WTC11 (cell line): ENCODE measurements at regions not wholly inside any gene's neighbourhood (a gene's known extent, or its start where the extent isn't known, plus 50 kb on each side); places are given as distances from the start of the nearest gene placed in this dataset.
A peak's percentile ranks its signal among the peaks of the same experiment; 100 is the strongest.

Source experiments
- ATAC-seq: fragments of 200-7000 bp; cut with Tn5 transposase; 2 replicates; pipeline ENCODE4 v1.10.0; 2021; ENCODE audit warnings: mild to moderate bottlenecking, moderate library complexity
- CTCF ChIA-PET: fragments of 300-600 bp; sonication (Branson Sonifier 250); formaldehyde crosslinking; loops from one replicate; lab custom pipeline; 2021; ENCODE audit warnings: antibody characterized with exemption; lab: Charles Lee
- POLR2A ChIA-PET: fragments of 350-600 bp; sonication (Branson Sonifier 250); formaldehyde crosslinking; loops from one replicate; lab custom pipeline; 2021; ENCODE audit warnings: antibody characterized with exemption; lab: Charles Lee
- DNase-seq: peaks from one replicate; pipeline ENCODE4 v3.0.0; 2021; ENCODE audit warnings: low spot score
- H3K27ac Mint-ChIP-seq: 2 replicates; pipeline ENCODE4 v1.8.0; 2021; ENCODE audit warnings: mixed read lengths
- H3K27me3 Mint-ChIP-seq: 2 replicates; pipeline ENCODE4 v1.8.0; 2021; ENCODE audit warnings: low read depth, mild to moderate bottlenecking, moderate library complexity, mixed read lengths
- H3K36me3 Mint-ChIP-seq: 2 replicates; pipeline ENCODE4 v1.8.0; 2021; ENCODE audit warnings: mixed read lengths
- H3K4me1 Mint-ChIP-seq: 2 replicates; pipeline ENCODE4 v1.8.0; 2022; ENCODE audit warnings: mixed read lengths
- H3K4me3 Mint-ChIP-seq: 2 replicates; pipeline ENCODE4 v1.8.0; 2021; ENCODE audit warnings: mild to moderate bottlenecking, moderate library complexity, mixed read lengths
- H3K9me3 Mint-ChIP-seq: 2 replicates; pipeline ENCODE4 v1.8.0; 2021; ENCODE audit warnings: mixed read lengths
- ATF3 ChIP-seq: sonication (generic); formaldehyde crosslinking; conservative IDR thresholded peaks from 2 replicates; pipeline ENCODE4 v1.8.1; 2022; ENCODE audit warnings: mild to moderate bottlenecking, missing genetic modification reagents
- ATF6 ChIP-seq: sonication (generic); formaldehyde crosslinking; IDR thresholded peaks from 2 replicates; pipeline ENCODE4 v1.8.1; 2023; ENCODE audit warnings: mild to moderate bottlenecking, missing genetic modification reagents
- CREM ChIP-seq: sonication (generic); formaldehyde crosslinking; IDR thresholded peaks from 2 replicates; pipeline ENCODE4 v1.8.1; 2022; ENCODE audit warnings: mild to moderate bottlenecking, missing genetic modification reagents, moderate library complexity
- ELF4 ChIP-seq: sonication (generic); formaldehyde crosslinking; IDR thresholded peaks from 2 replicates; pipeline ENCODE4 v1.8.1; 2022; ENCODE audit warnings: low read depth, mild to moderate bottlenecking, moderate library complexity, missing genetic modification reagents
- EMX1 ChIP-seq: fragments of 250-450 bp; sonication (Bioruptor Pico); IDR thresholded peaks from 2 replicates; pipeline ENCODE4 v1.8.0; 2021; ENCODE audit warnings: mild to moderate bottlenecking
- FOXP4 ChIP-seq: sonication (generic); formaldehyde crosslinking; IDR thresholded peaks from 2 replicates; pipeline ENCODE4 v1.8.0; 2022; ENCODE audit warnings: mild to moderate bottlenecking, missing genetic modification reagents
- GTF2I ChIP-seq: fragments of 250-450 bp; sonication (Bioruptor Pico); conservative IDR thresholded peaks from 2 replicates; pipeline ENCODE4 v1.4.0; 2021; ENCODE audit warnings: mild to moderate bottlenecking
- IRF1 ChIP-seq: sonication (generic); formaldehyde crosslinking; IDR thresholded peaks from 2 replicates; pipeline ENCODE4 v1.8.0; 2023; ENCODE audit warnings: missing genetic modification reagents
- IRF2 ChIP-seq: sonication (generic); formaldehyde crosslinking; IDR thresholded peaks from 2 replicates; pipeline ENCODE4 v1.8.0; 2022; ENCODE audit warnings: low read depth, missing genetic modification reagents, borderline replicate concordance
- JUN ChIP-seq: sonication (generic); formaldehyde crosslinking; IDR thresholded peaks from 2 replicates; pipeline ENCODE4 v1.8.0; 2023; ENCODE audit warnings: mild to moderate bottlenecking, missing genetic modification reagents
- NFATC4 ChIP-seq: fragments of 250-450 bp; sonication (Bioruptor Pico); IDR thresholded peaks from 2 replicates; pipeline ENCODE4 v1.9.0; 2021; ENCODE audit warnings: mild to moderate bottlenecking
- NR1H2 ChIP-seq: sonication (generic); formaldehyde crosslinking; IDR thresholded peaks from 2 replicates; pipeline ENCODE4 v1.9.0; 2021; ENCODE audit warnings: mild to moderate bottlenecking, moderate library complexity, missing genetic modification reagents
- NR2C2 ChIP-seq: sonication (generic); formaldehyde crosslinking; IDR thresholded peaks from 2 replicates; pipeline ENCODE4 v1.8.0; 2022; ENCODE audit warnings: mild to moderate bottlenecking, missing genetic modification reagents
- RELA ChIP-seq: sonication (generic); formaldehyde crosslinking; IDR thresholded peaks from 2 replicates; pipeline ENCODE4 v1.8.1; 2022; ENCODE audit warnings: missing genetic modification reagents, mild to moderate bottlenecking, borderline replicate concordance
- SMAD4 ChIP-seq: sonication (generic); formaldehyde crosslinking; IDR thresholded peaks from 2 replicates; pipeline ENCODE4 v1.8.0; 2022; ENCODE audit warnings: mild to moderate bottlenecking, missing genetic modification reagents
- SP1 ChIP-seq: sonication (generic); formaldehyde crosslinking; conservative IDR thresholded peaks from 2 replicates; pipeline ENCODE4 v1.8.1; 2022; ENCODE audit warnings: missing genetic modification reagents
- TEAD4 ChIP-seq: sonication (generic); formaldehyde crosslinking; IDR thresholded peaks from 2 replicates; pipeline ENCODE4 v1.8.0; 2022; ENCODE audit warnings: mild to moderate bottlenecking, missing genetic modification reagents
- TP53 ChIP-seq: sonication (generic); formaldehyde crosslinking; IDR thresholded peaks from 2 replicates; pipeline ENCODE4 v1.8.1; 2023; ENCODE audit warnings: mild to moderate bottlenecking, missing genetic modification reagents
- USF2 ChIP-seq: sonication (generic); formaldehyde crosslinking; IDR thresholded peaks from 2 replicates; pipeline ENCODE4 v1.8.1; 2023; ENCODE audit warnings: mild to moderate bottlenecking, missing genetic modification reagents, moderate library complexity
- ZBTB21 ChIP-seq: sonication (generic); formaldehyde crosslinking; IDR thresholded peaks from 2 replicates; pipeline ENCODE4 v1.8.1; 2023; ENCODE audit warnings: mild to moderate bottlenecking, missing genetic modification reagents, borderline replicate concordance
- ZNF317 ChIP-seq: sonication (generic); formaldehyde crosslinking; IDR thresholded peaks from 2 replicates; pipeline ENCODE4 v1.8.1; 2023; ENCODE audit warnings: low read depth, mild to moderate bottlenecking, moderate library complexity, missing genetic modification reagents, borderline replicate concordance

- CTCF ChIA-PET: interaction anchor here (1.6 kb wide), 1 partner anchor 29 kb away, joined by 5 read pairs; no protein-coding TSS in a partner anchor
- TF ChIP-seq ZBTB21 (CRISPR knock-in tag) (no peak), NFATC4 (no peak)
- H3K27ac Mint-ChIP-seq: peak overlapping the region; percentile 11; the same call in 1 of the 2 replicates
- no peaks in the 10 kb centered on the region for H3K27me3 Mint-ChIP-seq
- H3K4me3 Mint-ChIP-seq: no peak overlapping the region
- DNase-seq (peak; percentile 48), ATAC-seq (peak; percentile 70)
- POLR2A ChIA-PET: no interaction called here
- H3K4me1 Mint-ChIP-seq: peaks cover 13% of the 10 kb centered on the region
- peaks cover 10% of the 10 kb centered on the region; the same call in 1 of the 2 replicates for H3K36me3 Mint-ChIP-seq
- peaks cover 14% of the 10 kb centered on the region for H3K9me3 Mint-ChIP-seq
Observed at GRCh38 chr2:236338495-236339184, 74.4 kb upstream of the ASB18 start.

- peaks cover 29% of the 10 kb centered on the region for H3K4me1 Mint-ChIP-seq
- H3K4me3 Mint-ChIP-seq: no peak overlapping the region
- CTCF ChIA-PET: no interaction called here
Observed at GRCh38 chr2:236340251-236340650, 76.0 kb upstream of the ASB18 start.

More at GRCh38 chr2:236340251-236340650, 76.0 kb upstream of the ASB18 start:
- POLR2A ChIA-PET: no interaction called here
- no peak for TF ChIP-seq NR2C2 (CRISPR knock-in tag)
- no peak for TF ChIP-seq IRF2 (CRISPR knock-in tag)
- TF ChIP-seq SP1 (CRISPR knock-in tag): no peak
- TF ChIP-seq TP53: no peak
- no peak for TF ChIP-seq USF2 (CRISPR knock-in tag)
- no peak for TF ChIP-seq ATF6
- TF ChIP-seq ZNF317: no peak
- no peak for TF ChIP-seq ELF4 (CRISPR knock-in tag)
- TF ChIP-seq EMX1 (CRISPR knock-in tag): no peak
- TF ChIP-seq GTF2I (CRISPR knock-in tag): no peak
- no peak for TF ChIP-seq JUN (CRISPR knock-in tag)
- no peak for TF ChIP-seq IRF1 (CRISPR knock-in tag)
- no peak for TF ChIP-seq TEAD4
- no peak for TF ChIP-seq RELA (CRISPR knock-in tag)
- no peak for TF ChIP-seq SMAD4
- TF ChIP-seq NR1H2 (CRISPR knock-in tag): no peak
- no peak for TF ChIP-seq CREM (CRISPR knock-in tag)
- TF ChIP-seq FOXP4 (CRISPR knock-in tag): no peak
- no peak for TF ChIP-seq ZBTB21 (CRISPR knock-in tag)
- TF ChIP-seq ATF3 (CRISPR knock-in tag): no peak
- H3K27me3 Mint-ChIP-seq: no peaks in the 10 kb centered on the region
- peaks cover 14% of the 10 kb centered on the region for H3K9me3 Mint-ChIP-seq
- peaks cover 10% of the 10 kb centered on the region; the same call in 1 of the 2 replicates for H3K36me3 Mint-ChIP-seq
- DNase-seq: no peak
- no peak overlapping the region for H3K27ac Mint-ChIP-seq
- no peak for ATAC-seq
